HepG2 (cell line): ENCODE measurements at regions not wholly inside any gene's neighbourhood (a gene's known extent, or its start where the extent isn't known, plus 50 kb on each side); places are given as distances from the start of the nearest gene placed in this dataset.

ENCODE experiments used
- ATAC-seq: fragments of 200-7000 bp; cut with Tn5 transposase; 3 replicates; pipeline ENCODE4 v1.9.1; 2020; ENCODE audit warnings: mild to moderate bottlenecking, moderate library complexity
- BruUV-seq: library from RNA; stranded (reverse); fragments of 400-500 nt; replicated peaks from 2 replicates; lab custom pipeline; 2021; lab: Mats Ljungman, UMichigan
- CTCF ChIA-PET: fragments of 300-600 bp; formaldehyde crosslinking; extraction: SDS; loops from one replicate; lab custom pipeline; 2021; ENCODE audit warnings: low total read pairs, inconsistent platforms, low intra/inter-chr PET ratio; lab: Yijun Ruan, JAX
- POLR2A ChIA-PET: fragments of 350-600 bp; sonication (Branson Sonifier 250); formaldehyde crosslinking; loops from one replicate; lab custom pipeline; 2020; ENCODE audit warnings: antibody characterized with exemption, inconsistent platforms; lab: Yijun Ruan, JAX
- DNase-seq: peaks from one replicate; pipeline ENCODE4 v3.0.0-alpha.2; 2015; ENCODE audit warnings: low spot score
- FAIRE-seq: peaks from 3 replicates; lab custom pipeline; 2011; peaks lifted over from hg19 to GRCh38; lab: Jason Lieb, UNC
- H2AFZ ChIP-seq: one replicate; pipeline ENCODE4 v1.6.1; 2011; ENCODE audit warnings: low read length, inconsistent platforms
- H3K27ac ChIP-seq: fragments of 300-600 bp; 3 replicates; pipeline ENCODE4 v1.8.0; 2011; ENCODE audit warnings: mixed run types, mild to moderate bottlenecking, mixed read lengths, low read length, inconsistent platforms; ENCODE audit not compliant: insufficient read depth; ENCODE audit errors: extremely low read length
- H3K27me3 ChIP-seq, 2 experiments: fragments of 200-600 bp in 1 of 2; 2 replicates in 1 of 2; 3 replicates in 1 of 2; pipeline versions ENCODE4 v1.6.0 to v1.8.0; 2011; ENCODE audit warnings: low read length in 2 of 2, mild to moderate bottlenecking in 2 of 2, moderate library complexity in 2 of 2, inconsistent platforms in 1 of 2; ENCODE audit not compliant: insufficient read depth in 2 of 2, control insufficient read depth in 1 of 2
- H3K36me3 ChIP-seq, 2 experiments: fragments of 200-600 bp in 1 of 2; replicated peaks in 1 of 2; 2 replicates in 1 of 2; 3 replicates in 1 of 2; pipeline versions ENCODE4 v1.5.1 to v1.8.0; 2011; ENCODE audit warnings: low read length in 2 of 2, inconsistent platforms in 1 of 2; ENCODE audit not compliant: insufficient read depth in 2 of 2, control insufficient read depth in 1 of 2
- H3K4me1 ChIP-seq: 2 replicates; pipeline ENCODE4 v1.5.1; 2012; ENCODE audit warnings: low read length, inconsistent platforms; ENCODE audit not compliant: insufficient read depth
- H3K4me2 ChIP-seq: 2 replicates; pipeline ENCODE4 v1.6.0; 2011; ENCODE audit warnings: low read depth, low read length, inconsistent platforms
- H3K4me3 ChIP-seq, 3 experiments: fragments of 200-600 bp in 1 of 3; sonication (generic), shearing (Covaris generic) in 1 of 3; replicated peaks in 1 of 3; 2 replicates each; pipeline ENCODE4 v1.5.1; 2011 to 2016; ENCODE audit warnings: low read length in 3 of 3, inconsistent platforms in 2 of 3, low read depth in 2 of 3, mild to moderate bottlenecking in 2 of 3, control low read depth in 1 of 3, mixed read lengths in 1 of 3; ENCODE audit not compliant: insufficient read depth in 1 of 3
- H3K79me2 ChIP-seq: one replicate; pipeline ENCODE4 v1.6.1; 2011; ENCODE audit warnings: low read length, inconsistent platforms; ENCODE audit not compliant: insufficient read depth
- H3K9ac ChIP-seq: 2 replicates; pipeline ENCODE4 v1.6.0; 2011; ENCODE audit warnings: mild to moderate bottlenecking, low read depth, low read length, inconsistent platforms; ENCODE audit not compliant: insufficient read depth
- H3K9me3 ChIP-seq: 2 replicates; pipeline ENCODE4 v1.5.1; 2012; ENCODE audit warnings: mild to moderate bottlenecking, low read length
- H4K20me1 ChIP-seq: 2 replicates; pipeline ENCODE4 v1.6.0; 2011; ENCODE audit warnings: inconsistent platforms, mild to moderate bottlenecking, low read length, moderate library complexity; ENCODE audit not compliant: insufficient read depth
- GLI4 ChIP-seq: sonication (generic); formaldehyde crosslinking; IDR thresholded peaks from 2 replicates; pipeline ENCODE4 v1.5.1; 2020; ENCODE audit warnings: missing genetic modification reagents, mild to moderate bottlenecking, moderate library complexity, borderline replicate concordance
- POGZ ChIP-seq: sonication (generic); formaldehyde crosslinking; IDR thresholded peaks from 2 replicates; pipeline ENCODE4 v1.4.0; 2020; ENCODE audit warnings: mild to moderate bottlenecking, missing genetic modification reagents
- RFXAP ChIP-seq: sonication (generic); formaldehyde crosslinking; IDR thresholded peaks from 2 replicates; pipeline ENCODE4 v1.4.0; 2020; ENCODE audit warnings: missing genetic modification reagents, borderline replicate concordance
- ZNF230 ChIP-seq: sonication (generic); formaldehyde crosslinking; IDR thresholded peaks from 2 replicates; pipeline ENCODE4 v1.4.0; 2020; ENCODE audit warnings: mild to moderate bottlenecking, missing genetic modification reagents
- ZNF790 ChIP-seq: sonication (generic); formaldehyde crosslinking; IDR thresholded peaks from 2 replicates; pipeline ENCODE4 v1.8.0; 2022; ENCODE audit warnings: missing genetic modification reagents, mild to moderate bottlenecking, borderline replicate concordance
- WGBS: methylation state at CpG from one replicate; pipeline ENCODE4 v1.1.6; 2017; ENCODE audit warnings: low lambda C conversion rate; 5-methylcytosine and 5-hydroxymethylcytosine counted together
- in situ Hi-C: cut with HindIII; loops from 2 replicates; pipeline ENCODE4 v1.10.0; 2017; ENCODE audit warnings: low pct_unique_long_range_greater_than_20kb; ENCODE audit not compliant: extremely low pct_ligation_motif_present
- intact Hi-C: fragments of 100-400 bp; cut with micrococcal nuclease; formaldehyde crosslinking; loops from one replicate; pipeline ENCODE4 v1.10.0; 2022; ENCODE audit not compliant: unreplicated experiment
- TF ChIP-seq, protein P1 (sequence below): sonication (generic); formaldehyde crosslinking; conservative IDR thresholded peaks from 2 replicates; pipeline ENCODE4 v1.8.0; 2022; ENCODE audit warnings: low read depth, missing genetic modification reagents
- TF ChIP-seq, protein P2 (sequence below), 2 experiments: sonication (generic) in 1 of 2; formaldehyde crosslinking in 1 of 2; IDR thresholded peaks; 2 replicates each; pipeline versions ENCODE4 v1.4.0 to v1.6.1; 2018 to 2020; ENCODE audit warnings: missing genetic modification reagents in 2 of 2, borderline replicate concordance in 1 of 2, low read depth in 1 of 2, mild to moderate bottlenecking in 1 of 2, missing biosample characterization in 1 of 2

DNA sequence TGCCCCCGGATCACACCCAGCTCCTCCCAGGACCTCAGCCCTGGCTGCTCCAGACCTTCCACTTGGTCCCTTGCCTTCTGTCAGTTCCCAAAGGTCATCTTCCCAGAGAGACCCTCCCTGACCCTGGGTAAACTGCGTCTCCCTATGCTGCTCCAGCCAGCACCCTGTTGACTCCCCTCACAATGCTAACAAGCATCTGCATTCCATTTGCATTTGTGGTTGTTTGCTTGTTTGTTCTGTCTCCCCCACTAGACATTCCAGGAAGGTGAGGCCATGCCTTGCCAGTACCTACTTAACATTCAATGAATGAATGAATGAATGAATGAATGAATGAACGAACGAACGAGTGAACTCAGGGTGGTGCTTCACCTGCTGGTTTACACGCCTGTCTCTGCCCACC, 171.2 kb downstream of the WSCD1 start (continued):
- TF ChIP-seq, protein P1, sequence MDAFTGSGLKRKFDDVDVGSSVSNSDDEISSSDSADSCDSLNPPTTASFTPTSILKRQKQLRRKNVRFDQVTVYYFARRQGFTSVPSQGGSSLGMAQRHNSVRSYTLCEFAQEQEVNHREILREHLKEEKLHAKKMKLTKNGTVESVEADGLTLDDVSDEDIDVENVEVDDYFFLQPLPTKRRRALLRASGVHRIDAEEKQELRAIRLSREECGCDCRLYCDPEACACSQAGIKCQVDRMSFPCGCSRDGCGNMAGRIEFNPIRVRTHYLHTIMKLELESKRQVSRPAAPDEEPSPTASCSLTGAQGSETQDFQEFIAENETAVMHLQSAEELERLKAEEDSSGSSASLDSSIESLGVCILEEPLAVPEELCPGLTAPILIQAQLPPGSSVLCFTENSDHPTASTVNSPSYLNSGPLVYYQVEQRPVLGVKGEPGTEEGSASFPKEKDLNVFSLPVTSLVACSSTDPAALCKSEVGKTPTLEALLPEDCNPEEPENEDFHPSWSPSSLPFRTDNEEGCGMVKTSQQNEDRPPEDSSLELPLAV: no peak
- no peak for TF ChIP-seq ZNF790 (CRISPR knock-in tag)
- TF ChIP-seq ZNF230: no peak
- TF ChIP-seq, protein P2, sequence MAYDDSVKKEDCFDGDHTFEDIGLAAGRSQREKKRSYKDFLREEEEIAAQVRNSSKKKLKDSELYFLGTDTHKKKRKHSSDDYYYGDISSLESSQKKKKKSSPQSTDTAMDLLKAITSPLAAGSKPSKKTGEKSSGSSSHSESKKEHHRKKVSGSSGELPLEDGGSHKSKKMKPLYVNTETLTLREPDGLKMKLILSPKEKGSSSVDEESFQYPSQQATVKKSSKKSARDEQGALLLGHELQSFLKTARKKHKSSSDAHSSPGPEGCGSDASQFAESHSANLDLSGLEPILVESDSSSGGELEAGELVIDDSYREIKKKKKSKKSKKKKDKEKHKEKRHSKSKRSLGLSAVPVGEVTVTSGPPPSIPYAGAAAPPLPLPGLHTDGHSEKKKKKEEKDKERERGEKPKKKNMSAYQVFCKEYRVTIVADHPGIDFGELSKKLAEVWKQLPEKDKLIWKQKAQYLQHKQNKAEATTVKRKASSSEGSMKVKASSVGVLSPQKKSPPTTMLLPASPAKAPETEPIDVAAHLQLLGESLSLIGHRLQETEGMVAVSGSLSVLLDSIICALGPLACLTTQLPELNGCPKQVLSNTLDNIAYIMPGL (CRISPR knock-in tag; IDR thresholded peaks at IDR 0.05; ENCODE audit: borderline replicate concordance in 1 of 2, low read depth in 1 of 2): no peak

GRCh38 chr17:6240601-6241000, 170.4 kb downstream of the WSCD1 start:
- no peak overlapping the region for H3K9ac ChIP-seq
- WGBS: 2% methylated on average over 10 of the region's 10 CpGs
- BruUV-seq: no TSS peak
- CTCF ChIA-PET: no interaction called here
- POLR2A ChIA-PET: no interaction called here
- ATAC-seq (no peak), DNase-seq (no peak), FAIRE-seq (no peak)
- H3K36me3 ChIP-seq: no peaks in the 10 kb centered on the region
- H3K79me2 ChIP-seq: no peaks in the 10 kb centered on the region
- H3K4me3 ChIP-seq: no peak overlapping the region
- no peaks in the 10 kb centered on the region for H4K20me1 ChIP-seq
- H3K4me1 ChIP-seq: no peaks in the 10 kb centered on the region
- in situ Hi-C loops: no loop called here
- no peaks in the 10 kb centered on the region for H3K9me3 ChIP-seq
- intact Hi-C loops: no loop called here
- H3K27ac ChIP-seq: no peak overlapping the region
- TF ChIP-seq GLI4 (CRISPR knock-in tag): no peak
- TF ChIP-seq POGZ: no peak
- no peak for TF ChIP-seq RFXAP (CRISPR knock-in tag)
- TF ChIP-seq, protein P1: no peak
- peaks cover 2 to 11% of the 10 kb centered on the region in 2 experiments; a peak in 1 of 5 replicates for H3K27me3 ChIP-seq
- H3K4me2 ChIP-seq: no peak overlapping the region
- H2AFZ ChIP-seq: no peak overlapping the region
